Mesothelial cell of epicardium (in vitro differentiated cells): ENCODE measurements at regions not wholly inside any gene's neighbourhood (a gene's known extent, or its start where the extent isn't known, plus 50 kb on each side); places are given as distances from the start of the nearest gene placed in this dataset.

Source experiments
- DNase-seq, 2 experiments: peaks; one replicate each; pipeline ENCODE4 v3.0.0; 2021; ENCODE audit warnings: low spot score in 2 of 2; ENCODE audit not compliant: unreplicated experiment in 2 of 2
- H3K27ac Mint-ChIP-seq: 2 replicates; pipeline ENCODE4 v1.8.0; 2021; ENCODE audit warnings: mixed read lengths
- H3K27me3 Mint-ChIP-seq: 2 replicates; pipeline ENCODE4 v1.8.0; 2021; ENCODE audit warnings: low read depth, mixed read lengths
- H3K36me3 Mint-ChIP-seq: 2 replicates; pipeline ENCODE4 v1.8.0; 2021; ENCODE audit warnings: mixed read lengths
- H3K4me1 Mint-ChIP-seq: 2 replicates; pipeline ENCODE4 v1.8.0; 2021; ENCODE audit warnings: mixed read lengths
- H3K4me3 Mint-ChIP-seq: 2 replicates; pipeline ENCODE4 v1.8.0; 2021; ENCODE audit warnings: mild to moderate bottlenecking, moderate library complexity, mixed read lengths
- H3K9me3 Mint-ChIP-seq: 2 replicates; pipeline ENCODE4 v1.8.0; 2021; ENCODE audit warnings: mixed read lengths
- TF ChIP-seq, protein P1 (sequence below): fragments of 200-600 bp; sonication (generic); IDR thresholded peaks from one replicate; pipeline ENCODE4 v1.5.0; 2021; ENCODE audit warnings: antibody characterized with exemption; ENCODE audit not compliant: unreplicated experiment

DNA sequence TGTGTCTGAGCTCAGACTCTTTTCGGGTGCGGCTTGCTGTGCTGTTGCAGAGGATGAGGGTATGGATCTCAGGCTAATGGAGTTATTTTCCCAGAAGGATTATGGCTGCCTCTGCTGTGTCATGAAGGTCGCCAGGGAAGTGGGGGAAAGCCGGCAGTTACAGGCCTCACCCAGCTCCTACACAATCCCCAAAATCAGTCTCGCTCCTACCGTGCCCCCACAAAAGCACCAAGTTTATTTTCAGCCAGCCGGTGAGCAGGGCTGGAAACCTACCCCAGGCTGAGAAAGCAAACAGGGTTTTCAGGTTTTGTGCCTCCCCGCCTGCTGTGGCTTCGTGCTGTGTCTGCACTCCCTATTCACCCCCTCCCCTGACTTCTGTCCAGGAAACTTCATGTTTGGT, 113.3 kb downstream of the SLC24A2 start:
- H3K4me3 Mint-ChIP-seq = no peak overlapping the region
- H3K27me3 Mint-ChIP-seq = peaks cover 21% of the 10 kb centered on the region
- peaks cover 11% of the 10 kb centered on the region for H3K9me3 Mint-ChIP-seq

DNA sequence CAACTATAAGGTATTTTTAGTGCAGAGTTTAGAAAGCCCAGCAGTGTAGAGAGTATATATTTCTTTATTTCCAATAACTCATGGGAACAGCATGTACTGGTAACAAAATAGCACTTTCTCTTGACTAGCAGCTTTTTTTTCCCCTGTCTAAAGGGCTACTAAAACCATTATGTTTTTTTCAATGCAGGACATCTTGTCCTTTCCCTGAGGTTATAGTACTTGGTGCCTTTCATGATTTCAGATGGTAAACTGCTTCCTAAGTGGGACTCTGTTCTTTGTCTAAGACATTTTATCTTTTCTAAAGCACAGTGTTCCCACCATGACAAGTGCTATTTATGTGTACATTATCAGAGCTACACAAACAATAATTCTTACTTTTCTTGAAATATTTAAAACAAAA, 122.3 kb downstream of the SLC24A2 start:
- Mint-ChIP-seq H3K4me3 (no peak overlapping the region), H3K36me3 (no peaks in the 10 kb centered on the region), H3K27ac (no peak overlapping the region), H3K9me3 (no peaks in the 10 kb centered on the region), H3K4me1 (no peaks in the 10 kb centered on the region), H3K27me3 (peaks cover 15% of the 10 kb centered on the region)
- TF ChIP-seq, protein P1, sequence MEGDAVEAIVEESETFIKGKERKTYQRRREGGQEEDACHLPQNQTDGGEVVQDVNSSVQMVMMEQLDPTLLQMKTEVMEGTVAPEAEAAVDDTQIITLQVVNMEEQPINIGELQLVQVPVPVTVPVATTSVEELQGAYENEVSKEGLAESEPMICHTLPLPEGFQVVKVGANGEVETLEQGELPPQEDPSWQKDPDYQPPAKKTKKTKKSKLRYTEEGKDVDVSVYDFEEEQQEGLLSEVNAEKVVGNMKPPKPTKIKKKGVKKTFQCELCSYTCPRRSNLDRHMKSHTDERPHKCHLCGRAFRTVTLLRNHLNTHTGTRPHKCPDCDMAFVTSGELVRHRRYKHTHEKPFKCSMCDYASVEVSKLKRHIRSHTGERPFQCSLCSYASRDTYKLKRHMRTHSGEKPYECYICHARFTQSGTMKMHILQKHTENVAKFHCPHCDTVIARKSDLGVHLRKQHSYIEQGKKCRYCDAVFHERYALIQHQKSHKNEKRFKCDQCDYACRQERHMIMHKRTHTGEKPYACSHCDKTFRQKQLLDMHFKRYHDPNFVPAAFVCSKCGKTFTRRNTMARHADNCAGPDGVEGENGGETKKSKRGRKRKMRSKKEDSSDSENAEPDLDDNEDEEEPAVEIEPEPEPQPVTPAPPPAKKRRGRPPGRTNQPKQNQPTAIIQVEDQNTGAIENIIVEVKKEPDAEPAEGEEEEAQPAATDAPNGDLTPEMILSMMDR = no peak
- DNase-seq = no peak

More for the DNA sequence above, 113.3 kb downstream of the SLC24A2 start:
- DNase-seq = no peak
- H3K4me1 Mint-ChIP-seq = peaks cover 3% of the 10 kb centered on the region
- H3K36me3 Mint-ChIP-seq = no peaks in the 10 kb centered on the region
- TF ChIP-seq, protein P1 = no peak
- no peak overlapping the region for H3K27ac Mint-ChIP-seq

DNA sequence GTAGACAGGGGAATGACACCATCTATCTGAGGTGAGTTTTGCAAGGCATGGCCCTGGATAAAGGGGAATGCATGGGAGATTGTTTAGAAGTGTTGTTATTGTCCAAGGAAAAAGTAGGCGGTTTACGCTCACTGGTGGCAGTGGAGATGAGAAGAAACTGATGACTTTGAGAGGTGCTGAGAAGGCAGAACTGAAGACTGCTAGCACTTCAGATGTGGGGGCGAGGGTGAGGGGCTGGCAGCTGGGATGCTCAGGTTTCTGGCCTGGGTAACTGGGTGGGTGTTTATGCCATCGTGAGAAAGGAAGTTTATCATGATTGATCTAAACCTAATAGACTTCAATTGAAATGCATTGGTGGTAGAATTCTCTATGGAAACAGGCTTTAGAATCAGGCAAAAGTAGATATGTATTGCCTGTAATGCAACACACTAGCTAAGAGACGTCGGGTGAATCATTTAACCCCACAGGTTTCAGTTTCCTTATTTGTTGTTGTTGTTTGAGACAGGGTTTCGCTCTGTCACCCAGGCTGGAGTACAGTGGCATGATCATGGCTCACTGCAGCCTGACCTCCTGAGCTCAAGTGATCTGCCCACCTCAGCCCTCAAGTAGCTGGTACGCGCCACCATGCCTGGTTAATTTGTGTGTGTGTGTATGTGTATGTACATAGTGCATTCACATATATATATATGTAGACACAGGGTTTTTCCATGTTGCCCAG, 123.5 kb downstream of the SLC24A2 start:
- no peak for DNase-seq
- Mint-ChIP-seq H3K27me3 (peaks cover 15% of the 10 kb centered on the region), H3K9me3 (no peaks in the 10 kb centered on the region), H3K4me1 (no peaks in the 10 kb centered on the region), H3K36me3 (no peaks in the 10 kb centered on the region), H3K27ac (no peak overlapping the region), H3K4me3 (no peak overlapping the region)
- TF ChIP-seq, protein P1 = no peak

GRCh38 chr9:19663570-19663969, 125.3 kb downstream of the SLC24A2 start:
- TF ChIP-seq, protein P1 = no peak
- no peaks in the 10 kb centered on the region for H3K36me3 Mint-ChIP-seq
- no peaks in the 10 kb centered on the region for H3K9me3 Mint-ChIP-seq
- no peak for DNase-seq
- H3K4me1 Mint-ChIP-seq = no peaks in the 10 kb centered on the region
- peaks cover 22% of the 10 kb centered on the region for H3K27me3 Mint-ChIP-seq
- no peak overlapping the region for H3K4me3 Mint-ChIP-seq
- no peak overlapping the region for H3K27ac Mint-ChIP-seq

DNA sequence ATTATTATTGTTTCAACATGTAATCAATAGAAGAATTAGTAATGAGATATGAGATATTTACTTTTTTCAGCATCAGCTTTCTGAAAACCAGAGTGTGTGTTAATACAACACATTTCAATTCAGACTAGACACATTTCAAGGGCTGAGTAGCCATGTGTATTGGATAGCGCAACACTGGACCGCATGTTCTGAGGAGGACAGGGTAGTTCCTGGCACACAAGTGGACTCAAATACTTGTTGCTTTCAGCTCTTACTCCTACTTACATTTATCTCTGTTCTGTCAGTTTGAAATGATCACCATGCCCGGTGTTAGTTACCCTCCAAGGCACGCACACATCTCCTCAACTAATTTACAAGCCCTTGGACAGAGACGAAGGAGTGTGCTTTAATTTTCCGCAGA, 126.6 kb downstream of the SLC24A2 start:
- no peaks in the 10 kb centered on the region for H3K4me1 Mint-ChIP-seq
- H3K27ac Mint-ChIP-seq = no peak overlapping the region
- H3K9me3 Mint-ChIP-seq = no peaks in the 10 kb centered on the region
- peaks cover 26% of the 10 kb centered on the region for H3K27me3 Mint-ChIP-seq
- no peaks in the 10 kb centered on the region for H3K36me3 Mint-ChIP-seq
- no peak overlapping the region for H3K4me3 Mint-ChIP-seq
- DNase-seq = no peak
- TF ChIP-seq, protein P1 = no peak
